Activated CD8-positive, alpha-beta memory T cell treated with anti-CD3 and anti-CD28 coated beads, Interleukin-2, amount 50 U/mL, for 1 hour (primary cell): ENCODE measurements at regions not wholly inside any gene's neighbourhood (a gene's known extent, or its start where the extent isn't known, plus 50 kb on each side); places are given as distances from the start of the nearest gene placed in this dataset.
"Not testable (repeated sequence)": the region's sequence is repeated elsewhere in the genome, so short reads cannot be mapped to it uniquely, and the experiment has no call there.

Experiments used
- DNase-seq: peaks from one replicate; pipeline ENCODE4 v3.0.0-alpha.2; 2020; ENCODE audit errors: extremely low read depth

- DNase-seq, result no peak
These were observed 236.8 kb downstream of the TLE3 start for GRCh38 chr15:69860921-69861320.

DNA sequence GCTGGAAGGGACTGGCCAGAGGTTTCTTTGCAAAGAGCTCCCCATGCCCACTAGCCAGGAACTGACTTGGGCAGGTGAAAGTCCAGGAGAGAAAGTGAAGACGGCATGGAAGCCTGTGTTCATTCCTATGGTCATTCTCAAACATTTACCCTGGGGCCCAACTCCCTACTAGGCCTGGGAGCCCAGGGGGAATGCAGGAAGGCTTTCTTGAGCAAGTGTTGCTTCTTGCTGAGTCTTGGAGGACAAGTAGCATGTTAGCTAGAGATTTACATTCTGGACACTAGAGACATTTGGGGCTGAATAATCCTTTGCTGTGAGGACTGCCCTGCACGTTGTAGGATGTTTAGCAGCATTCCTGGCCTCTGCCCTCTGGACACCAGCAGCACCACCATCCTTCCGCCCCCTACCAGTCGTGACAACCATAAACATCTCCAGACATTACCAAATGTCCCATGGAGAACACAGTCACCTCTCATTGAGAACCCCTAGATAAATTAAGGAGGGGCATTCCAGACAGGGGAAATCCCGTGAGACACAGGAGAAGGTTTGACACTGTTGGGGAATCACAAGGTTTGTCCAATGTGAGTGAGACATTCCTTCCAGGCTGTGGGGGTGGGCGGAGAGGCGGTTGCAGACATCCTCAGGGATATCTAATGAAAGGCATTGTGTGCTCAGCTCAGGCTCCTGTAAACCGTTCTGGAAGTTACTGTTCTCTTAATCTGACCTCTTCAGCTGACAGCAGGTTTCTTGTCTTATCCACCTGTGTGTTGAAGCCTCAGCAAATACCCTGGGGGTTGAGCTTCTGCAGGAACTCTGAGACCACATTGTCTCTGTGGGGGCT lies 236.2 kb downstream of the TLE3 start:
- no peak for DNase-seq

DNA sequence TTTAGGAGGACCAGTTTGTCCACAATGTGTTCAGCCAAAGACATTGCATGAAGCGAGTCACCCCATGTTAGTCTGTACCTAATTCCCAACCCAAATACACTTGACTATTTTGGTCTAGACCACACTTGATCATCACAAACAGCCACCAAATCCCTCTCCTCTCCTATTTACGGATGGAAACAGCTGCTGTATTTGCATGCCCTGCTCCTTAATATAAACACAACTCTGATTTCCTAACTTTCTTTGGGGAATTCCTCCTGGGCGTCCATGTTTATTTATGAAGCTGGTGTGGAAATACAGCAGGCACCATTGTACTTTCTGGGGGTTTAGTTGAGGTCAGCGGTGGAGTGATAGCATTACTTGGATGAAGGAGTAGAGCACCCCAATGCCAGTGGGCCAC lies 235.2 kb downstream of the TLE3 start:
- DNase-seq, result no peak

DNA sequence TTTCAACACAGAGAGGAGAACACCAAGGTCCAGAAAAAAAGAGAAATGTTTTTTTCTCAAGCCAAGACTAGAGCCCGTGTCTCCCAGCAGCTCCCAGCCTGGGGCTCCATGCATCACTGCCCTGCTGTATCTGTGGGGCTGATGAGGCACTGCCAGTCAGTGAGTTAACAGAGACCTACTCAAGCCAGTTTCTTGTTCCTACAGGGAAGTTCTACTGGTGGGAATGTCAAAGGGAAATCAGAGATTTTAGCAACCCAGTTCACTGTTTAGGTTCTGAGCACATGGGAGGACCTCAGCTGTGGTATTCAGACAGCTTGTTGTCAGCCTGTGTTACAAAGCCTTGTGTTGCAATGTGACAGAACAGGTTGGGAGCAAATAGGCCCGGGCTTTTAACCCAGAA lies 234.3 kb downstream of the TLE3 start:
- no peak for DNase-seq

DNA sequence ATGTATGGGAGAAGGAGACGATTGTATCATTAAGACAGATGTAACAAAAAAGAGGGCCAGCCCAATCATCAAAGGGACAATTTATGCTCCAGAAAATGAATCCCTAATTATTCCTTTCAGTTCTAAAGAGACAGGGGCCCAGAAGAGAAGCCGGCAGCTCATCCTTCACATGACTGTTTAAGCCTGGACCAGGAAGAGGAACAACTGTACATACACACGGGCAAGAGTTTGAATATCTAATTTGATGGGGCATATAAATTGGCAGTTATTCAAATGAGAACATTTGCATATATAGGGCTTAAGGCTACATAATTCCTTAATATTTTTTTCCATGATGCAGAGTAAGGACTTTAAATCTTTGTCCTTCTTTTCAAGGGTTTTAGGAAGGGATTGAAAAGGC lies 232.3 kb downstream of the TLE3 start:
- no peak for DNase-seq

- DNase-seq, result no peak
These were observed 229.0 kb downstream of the TLE3 start for GRCh38 chr15:69868756-69869155.

GRCh38 chr15:69869291-69869690 lies 228.4 kb downstream of the TLE3 start:
- no peak for DNase-seq

DNA sequence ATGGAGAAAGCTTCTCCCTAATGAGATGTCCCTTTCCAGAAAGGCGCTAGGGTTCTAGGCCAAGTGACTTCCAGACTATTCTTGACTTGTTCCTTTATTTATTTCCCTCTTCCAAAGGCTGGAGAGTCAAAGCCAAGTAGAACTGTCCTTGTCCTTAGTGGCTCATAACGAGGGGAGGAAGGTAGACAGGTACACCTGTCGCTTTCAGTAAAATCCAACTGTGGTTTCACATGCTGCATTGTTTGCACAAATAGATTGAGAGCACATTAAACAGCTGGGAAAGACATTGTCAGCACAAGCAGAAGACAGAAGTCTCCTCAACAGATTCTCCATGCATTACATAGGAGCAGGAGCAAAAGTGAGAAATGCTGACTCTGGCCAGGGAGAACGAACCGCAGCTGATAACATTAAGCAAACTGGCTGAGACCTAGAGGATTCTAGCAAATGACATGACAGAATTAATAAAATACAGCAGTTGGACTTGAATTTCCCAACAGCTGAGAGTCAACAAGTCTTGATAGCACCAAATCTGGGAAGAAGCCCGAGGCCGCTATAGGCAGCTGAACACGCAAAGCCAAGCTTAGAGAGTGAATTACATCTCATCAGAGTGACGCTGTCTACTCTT lies 227.7 kb downstream of the TLE3 start:
- DNase-seq, result no peak

- no peak for DNase-seq
These were observed 226.1 kb downstream of the TLE3 start for GRCh38 chr15:69871511-69872134.

DNA sequence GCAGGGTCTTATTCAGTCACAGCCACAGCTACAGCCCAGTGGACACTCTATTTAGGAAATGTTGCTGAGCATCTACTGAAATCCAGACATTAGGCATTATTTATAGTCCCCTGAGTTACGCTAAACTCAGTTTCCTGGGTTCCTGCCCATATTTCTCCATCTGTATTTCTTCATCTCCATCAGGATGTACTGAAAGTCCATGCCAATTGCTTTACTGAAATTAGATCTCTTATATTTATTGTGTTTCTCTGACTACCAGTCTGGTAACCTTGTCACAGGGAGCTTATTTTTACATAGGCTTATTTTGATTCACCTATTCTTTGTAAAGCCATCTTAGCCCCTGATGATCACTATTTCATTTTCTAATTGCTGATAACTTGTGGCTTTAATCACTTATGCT lies 223.9 kb downstream of the TLE3 start:
- no peak for DNase-seq

GRCh38 chr15:69874321-69874720 lies 223.4 kb downstream of the TLE3 start:
- DNase-seq, result no peak

DNA sequence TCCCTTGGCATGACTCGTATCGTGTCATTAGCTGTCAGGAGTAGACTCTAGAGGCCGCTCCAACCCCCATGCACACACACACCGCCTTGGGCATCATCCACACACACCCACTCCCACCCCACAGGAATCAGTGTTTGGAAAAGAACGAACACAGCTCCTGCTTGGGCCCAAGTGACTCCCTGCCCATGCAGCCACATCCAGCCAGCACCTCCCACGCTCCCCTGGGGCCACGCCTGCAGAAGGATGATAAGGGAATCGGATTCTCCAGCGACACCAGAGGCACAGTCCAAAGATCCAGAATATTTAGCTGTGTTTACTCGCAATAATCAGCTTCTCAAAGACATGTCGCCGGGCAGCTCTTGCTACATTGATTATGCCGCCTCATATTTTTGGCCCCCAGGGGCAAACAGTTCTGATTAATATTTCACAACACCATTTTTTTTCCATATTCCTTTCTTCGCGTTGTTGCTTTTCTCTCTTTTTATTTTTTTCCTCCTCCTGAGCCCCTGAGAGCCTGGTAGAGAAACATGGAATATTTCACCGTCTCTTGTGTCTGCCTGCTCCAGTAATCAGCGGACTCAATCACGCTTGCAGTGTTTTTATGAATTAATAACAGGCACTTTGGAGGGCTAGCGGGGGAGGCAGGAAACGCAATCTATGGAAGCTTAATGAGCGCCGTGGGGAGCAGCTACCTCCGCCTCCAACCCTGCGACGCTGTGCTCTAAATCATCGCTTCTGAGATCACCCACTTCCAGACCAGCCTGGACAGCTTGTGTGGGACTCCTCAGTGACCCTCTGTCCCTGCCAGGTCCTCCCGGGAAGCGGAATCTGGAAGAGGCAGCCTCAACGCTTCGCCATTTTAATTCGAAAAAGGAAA lies 221.4 kb downstream of the TLE3 start:
- no peak for DNase-seq

GRCh38 chr15:69879963-69880362 lies 217.8 kb downstream of the TLE3 start:
- DNase-seq, result not testable (repeated sequence)

DNA sequence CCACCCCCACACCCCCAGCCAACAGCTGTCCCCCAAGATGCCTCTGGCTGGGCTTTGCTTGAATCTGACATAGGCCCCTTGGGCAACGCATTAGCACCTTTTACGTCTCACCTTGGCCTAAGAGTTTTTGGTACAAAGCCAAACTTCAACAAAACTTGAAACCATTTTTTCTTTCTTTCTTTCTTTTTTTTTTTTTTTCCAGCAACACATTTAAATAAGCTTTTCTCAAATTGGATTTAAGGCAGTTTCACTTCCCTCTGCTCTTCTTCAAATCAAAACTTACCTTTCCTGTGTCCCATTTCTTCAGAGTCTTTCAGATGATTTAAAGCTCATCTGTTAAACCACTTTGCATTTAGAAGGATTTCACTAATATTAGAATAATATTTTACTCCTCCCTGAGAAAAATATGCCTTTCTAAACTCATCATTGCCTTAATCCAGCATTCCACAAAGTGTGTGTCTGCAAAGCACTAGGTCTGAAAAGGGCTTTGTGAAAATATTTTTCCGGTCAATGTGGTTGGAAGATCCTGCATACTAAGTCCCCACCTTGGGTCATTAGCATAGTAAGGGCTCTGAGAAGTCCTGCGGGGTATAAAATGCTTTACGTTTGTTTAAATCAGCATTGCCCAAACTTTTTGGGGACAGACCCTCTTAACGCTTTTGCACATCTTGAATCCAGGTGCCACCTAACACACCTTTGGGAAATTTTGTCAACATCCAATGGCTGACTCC lies 217.0 kb downstream of the TLE3 start:
- no peak for DNase-seq

GRCh38 chr15:69881302-69881670 lies 216.4 kb downstream of the TLE3 start:
- DNase-seq, result no peak

GRCh38 chr15:69881766-69882165 lies 216.0 kb downstream of the TLE3 start:
- no peak for DNase-seq

DNA sequence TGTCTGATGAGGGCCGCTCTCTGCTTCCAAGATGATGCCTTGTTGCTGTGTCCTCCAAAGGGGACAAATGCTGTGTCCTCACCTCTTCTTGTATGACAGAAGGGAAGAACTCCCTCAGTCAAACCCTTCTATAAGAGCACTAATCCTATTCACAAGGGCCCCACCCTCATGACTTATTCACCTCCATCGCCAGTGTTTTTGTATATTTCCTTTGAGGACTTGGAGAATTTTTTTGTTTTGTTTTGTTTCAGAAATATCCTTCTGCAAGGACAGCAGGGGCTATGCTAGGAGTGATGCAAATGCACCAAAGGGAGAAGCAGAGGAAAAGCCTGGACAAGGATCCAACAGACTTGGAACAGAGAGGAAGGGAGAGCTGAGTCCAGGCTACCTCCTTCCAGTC lies 214.4 kb downstream of the TLE3 start:
- no peak for DNase-seq

DNA sequence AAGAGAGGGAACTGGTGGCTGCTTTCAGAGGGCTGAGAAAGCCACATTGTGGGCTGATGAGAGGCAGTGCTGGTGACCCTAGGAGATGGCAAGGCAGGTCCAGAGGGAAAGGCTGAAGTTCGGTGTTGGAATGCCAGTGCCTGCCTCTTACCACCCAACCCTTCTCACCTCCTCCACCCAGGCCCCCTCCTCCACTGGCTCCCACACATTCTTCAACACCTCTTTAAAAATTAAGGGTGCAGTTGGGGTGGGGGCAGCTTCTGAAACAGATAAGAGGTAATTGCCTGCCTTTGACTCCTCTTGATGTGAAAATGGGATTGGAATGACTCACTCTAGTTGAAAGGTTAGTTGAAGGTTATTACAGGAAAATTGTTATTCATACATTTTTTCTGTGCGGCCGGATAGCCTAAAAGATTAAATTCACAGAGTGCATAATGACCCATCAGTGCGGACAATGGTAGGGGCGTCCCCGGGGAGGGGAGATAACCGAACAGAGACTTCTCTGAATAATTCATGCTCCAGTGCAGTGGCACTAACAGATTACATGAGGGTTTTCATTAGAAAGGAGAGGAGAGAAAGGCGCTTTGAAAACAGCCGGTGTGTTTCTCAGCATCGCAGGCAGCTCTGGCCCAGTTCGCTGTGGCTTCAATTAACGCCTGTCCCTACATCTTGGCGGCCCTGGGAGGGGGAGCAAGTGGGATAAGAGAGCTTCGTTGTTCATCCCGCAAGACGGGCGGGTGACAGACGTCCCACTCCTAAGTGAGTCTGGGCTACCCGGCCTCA lies 212.4 kb downstream of the TLE3 start:
- no peak for DNase-seq

DNA sequence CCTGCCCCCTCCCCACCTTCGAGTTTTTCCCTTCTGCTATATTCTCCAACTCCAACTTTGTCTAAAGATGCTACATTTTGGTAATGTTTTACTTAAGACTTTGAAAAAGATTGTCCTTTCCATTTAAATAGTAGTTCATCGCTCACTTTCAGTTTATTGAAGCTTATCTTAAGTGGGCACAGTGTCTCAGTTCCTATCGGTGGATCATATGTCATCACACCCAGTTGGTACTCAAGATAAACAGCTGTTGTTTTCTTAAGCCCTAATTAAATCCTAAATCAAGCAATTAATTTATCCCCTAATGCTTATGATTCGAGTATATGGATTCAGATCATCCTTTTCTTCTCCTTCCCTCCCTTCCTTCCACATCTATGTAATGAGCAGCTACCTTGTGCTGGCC lies 210.7 kb downstream of the TLE3 start:
- no peak for DNase-seq

DNA sequence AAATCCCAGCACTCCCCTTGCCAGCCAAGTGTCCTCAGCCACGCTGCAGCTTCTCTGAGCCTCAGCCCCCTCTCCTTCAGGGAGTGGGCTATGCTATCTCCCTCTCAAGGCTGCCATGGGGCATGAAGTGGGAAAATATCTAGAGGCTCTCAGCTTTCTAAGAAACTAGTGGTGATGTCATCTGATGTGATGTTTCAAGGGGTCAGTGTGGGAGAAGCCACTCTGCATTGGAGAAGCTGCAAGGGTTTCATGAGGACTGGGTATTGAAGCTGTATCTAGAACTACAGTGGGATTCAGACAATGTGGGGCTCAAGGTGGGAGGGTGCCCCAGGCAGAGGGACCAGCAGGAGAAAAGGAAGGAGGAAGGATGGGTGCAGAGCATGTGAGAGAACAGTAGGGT lies 210.2 kb downstream of the TLE3 start:
- DNase-seq, result no peak

DNA sequence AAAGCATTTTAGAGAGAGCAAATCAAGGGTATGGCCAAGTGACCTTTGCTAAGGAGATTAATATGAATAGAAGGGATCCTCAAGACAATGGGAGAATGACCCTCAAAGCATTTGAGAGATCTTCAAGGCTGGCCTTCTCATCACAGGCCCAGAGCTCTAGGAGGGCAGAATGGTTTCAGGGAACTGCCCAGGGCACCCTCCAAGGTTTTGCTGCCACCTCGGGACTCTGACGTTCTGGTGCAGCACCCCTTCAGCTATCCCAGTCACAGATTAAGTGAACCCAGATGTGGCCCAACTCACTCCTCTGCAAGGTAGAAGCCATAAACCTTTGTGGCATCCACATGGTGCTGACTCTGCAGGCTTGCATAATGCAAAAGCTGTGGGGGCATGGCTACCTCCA lies 209.3 kb downstream of the TLE3 start:
- DNase-seq, result no peak
